ENCODE measurements at regions not wholly inside any gene's neighbourhood (a gene's known extent, or its start where the extent isn't known, plus 50 kb on each side); places are given as distances from the start of the nearest gene placed in this dataset.

GRCh38 chr18:78929516-78929915, 50.1 kb upstream of the SALL3 start:
- no peak for DNase-seq (ENCODE audit: low read depth)
